PC-9 (cell line): ENCODE measurements at regions not wholly inside any gene's neighbourhood (a gene's known extent, or its start where the extent isn't known, plus 50 kb on each side); places are given as distances from the start of the nearest gene placed in this dataset.

Experiments used
- EZH2 ChIP-seq: fragments of 200-600 bp; sonication (generic); IDR thresholded peaks from 2 replicates; pipeline ENCODE4 v1.8.0; 2017; ENCODE audit warnings: antibody characterized with exemption, low read depth
- TF ChIP-seq, protein P1 (sequence below): fragments of 200-600 bp; sonication (generic); conservative IDR thresholded peaks from 2 replicates; pipeline ENCODE4 v1.6.1; 2017; ENCODE audit warnings: mixed run types, antibody characterized with exemption, mild to moderate bottlenecking, moderate library complexity

- TF ChIP-seq EZH2, result no peak
- TF ChIP-seq, protein P1, sequence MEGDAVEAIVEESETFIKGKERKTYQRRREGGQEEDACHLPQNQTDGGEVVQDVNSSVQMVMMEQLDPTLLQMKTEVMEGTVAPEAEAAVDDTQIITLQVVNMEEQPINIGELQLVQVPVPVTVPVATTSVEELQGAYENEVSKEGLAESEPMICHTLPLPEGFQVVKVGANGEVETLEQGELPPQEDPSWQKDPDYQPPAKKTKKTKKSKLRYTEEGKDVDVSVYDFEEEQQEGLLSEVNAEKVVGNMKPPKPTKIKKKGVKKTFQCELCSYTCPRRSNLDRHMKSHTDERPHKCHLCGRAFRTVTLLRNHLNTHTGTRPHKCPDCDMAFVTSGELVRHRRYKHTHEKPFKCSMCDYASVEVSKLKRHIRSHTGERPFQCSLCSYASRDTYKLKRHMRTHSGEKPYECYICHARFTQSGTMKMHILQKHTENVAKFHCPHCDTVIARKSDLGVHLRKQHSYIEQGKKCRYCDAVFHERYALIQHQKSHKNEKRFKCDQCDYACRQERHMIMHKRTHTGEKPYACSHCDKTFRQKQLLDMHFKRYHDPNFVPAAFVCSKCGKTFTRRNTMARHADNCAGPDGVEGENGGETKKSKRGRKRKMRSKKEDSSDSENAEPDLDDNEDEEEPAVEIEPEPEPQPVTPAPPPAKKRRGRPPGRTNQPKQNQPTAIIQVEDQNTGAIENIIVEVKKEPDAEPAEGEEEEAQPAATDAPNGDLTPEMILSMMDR, result no peak
These were observed 206.6 kb downstream of the NDUFA10 start for GRCh38 chr2:239818531-239819011.
